CD14-positive monocyte (primary cell): ENCODE measurements at regions not wholly inside any gene's neighbourhood (a gene's known extent, or its start where the extent isn't known, plus 50 kb on each side); places are given as distances from the start of the nearest gene placed in this dataset.

Experiments used
- DNase-seq, 3 donors: peaks; one replicate each; pipeline ENCODE4 v3.0.0-alpha.2; 2011 to 2022
- H2AFZ ChIP-seq: 2 replicates; pipeline ENCODE4 v1.6.0; 2012; ENCODE audit warnings: mild to moderate bottlenecking, low read depth, low read length, inconsistent platforms; ENCODE audit not compliant: insufficient read depth, poor library complexity, severe bottlenecking
- H3K27ac ChIP-seq, 2 donors: 1 replicate in 1 of 2; 2 replicates in 1 of 2; pipeline ENCODE4 v1.5.1; 2012 to 2013; ENCODE audit warnings: low read length in 2 of 2, control low read depth in 1 of 2, inconsistent platforms in 1 of 2, low read depth in 1 of 2, mild to moderate bottlenecking in 1 of 2
- H3K27me3 ChIP-seq, 2 donors: one replicate each; pipeline versions ENCODE4 v1.6.0 to v1.6.1; 2011 to 2013; ENCODE audit warnings: low read length in 2 of 2; ENCODE audit not compliant: control insufficient read depth in 2 of 2, insufficient read depth in 2 of 2
- H3K36me3 ChIP-seq, 2 donors: replicated peaks in 1 of 2; 1 replicate in 1 of 2; 2 replicates in 1 of 2; pipeline versions ENCODE4 v1.5.1 to v1.6.1; 2012 to 2013; ENCODE audit warnings: low read length in 2 of 2, control low read depth in 1 of 2, inconsistent platforms in 1 of 2, mild to moderate bottlenecking in 1 of 2; ENCODE audit not compliant: insufficient read depth in 2 of 2, control insufficient read depth in 1 of 2
- H3K4me1 ChIP-seq, 2 donors: 1 replicate in 1 of 2; 2 replicates in 1 of 2; pipeline versions ENCODE4 v1.5.1 to v1.6.1; 2012 to 2013; ENCODE audit warnings: low read length in 2 of 2, control low read depth in 1 of 2, inconsistent platforms in 1 of 2, mild to moderate bottlenecking in 1 of 2, moderate library complexity in 1 of 2; ENCODE audit not compliant: insufficient read depth in 2 of 2, control insufficient read depth in 1 of 2
- H3K4me2 ChIP-seq: replicated peaks from 2 replicates; pipeline ENCODE3; 2012; ENCODE audit warnings: low read length, moderate library complexity, mild to moderate bottlenecking; ENCODE audit not compliant: poor library complexity, severe bottlenecking; ENCODE audit errors: extremely low read depth
- H3K4me3 ChIP-seq, 3 experiments: fragments of 200-600 bp in 1 of 3; sonication (generic) in 1 of 3; replicated peaks in 1 of 3; 1 replicate in 2 of 3; 2 replicates in 1 of 3; pipeline ENCODE4 v1.5.1; 2011 to 2013; ENCODE audit warnings: low read length in 3 of 3, mild to moderate bottlenecking in 3 of 3, control low read depth in 2 of 3, low read depth in 2 of 3, inconsistent platforms in 1 of 3, moderate library complexity in 1 of 3
- H3K79me2 ChIP-seq: 2 replicates; pipeline ENCODE4 v1.6.0; 2012; ENCODE audit warnings: mild to moderate bottlenecking, control low read depth, inconsistent platforms, low read length, moderate library complexity; ENCODE audit not compliant: insufficient read depth
- H3K9ac ChIP-seq: 2 replicates; pipeline ENCODE4 v1.6.0; 2017; ENCODE audit warnings: low read length, mild to moderate bottlenecking; ENCODE audit not compliant: insufficient read depth, poor library complexity, severe bottlenecking
- H3K9me3 ChIP-seq, 2 donors: replicated peaks in 1 of 2; 1 replicate in 1 of 2; 2 replicates in 1 of 2; pipeline versions ENCODE4 v1.5.1 to v1.6.1; 2012 to 2013; ENCODE audit warnings: low read length in 2 of 2, control low read depth in 1 of 2; ENCODE audit not compliant: control insufficient read depth in 1 of 2, insufficient read depth in 1 of 2
- H4K20me1 ChIP-seq: 2 replicates; pipeline ENCODE4 v1.6.0; 2012; ENCODE audit warnings: mild to moderate bottlenecking, low read length, control low read depth, moderate library complexity; ENCODE audit not compliant: insufficient read depth
- H3K27ac Mint-ChIP-seq, 7 donors: one replicate each; pipeline ENCODE4 v1.8.0; 2020; ENCODE audit warnings: mild to moderate bottlenecking in 7 of 7, mixed read lengths in 7 of 7, moderate library complexity in 6 of 7, inconsistent platforms in 2 of 7
- H3K27me3 Mint-ChIP-seq, 3 donors: one replicate each; pipeline ENCODE4 v1.8.0; 2021 to 2022; ENCODE audit warnings: low read depth in 3 of 3, mild to moderate bottlenecking in 3 of 3, mixed read lengths in 3 of 3, moderate library complexity in 3 of 3, inconsistent platforms in 1 of 3
- H3K36me3 Mint-ChIP-seq, 2 donors: one replicate each; pipeline ENCODE4 v1.8.0; 2020; ENCODE audit warnings: mixed read lengths in 2 of 2, inconsistent platforms in 1 of 2, mild to moderate bottlenecking in 1 of 2
- H3K4me1 Mint-ChIP-seq: one replicate; pipeline ENCODE4 v1.8.0; 2020; ENCODE audit warnings: mild to moderate bottlenecking, mixed read lengths
- H3K4me3 Mint-ChIP-seq, 2 donors: one replicate each; pipeline ENCODE4 v1.8.0; 2020; ENCODE audit warnings: mild to moderate bottlenecking in 2 of 2, mixed read lengths in 2 of 2, moderate library complexity in 1 of 2
- H3K9me3 Mint-ChIP-seq, 7 donors: one replicate each; pipeline ENCODE4 v1.8.0; 2020 to 2022; ENCODE audit warnings: mixed read lengths in 7 of 7, mild to moderate bottlenecking in 6 of 7, moderate library complexity in 6 of 7, inconsistent platforms in 2 of 7
- CTCF ChIP-seq: fragments of 200-600 bp; IDR thresholded peaks from one replicate; pipeline ENCODE4 v1.8.0; 2022; ENCODE audit warnings: antibody characterized with exemption, mild to moderate bottlenecking
- WGBS: methylation state at CpG from one replicate; pipeline ENCODE4 v1.1.5; 2013; ENCODE audit warnings: missing lambda C conversion rate; ENCODE audit not compliant: insufficient coverage; 5-methylcytosine and 5-hydroxymethylcytosine counted together
- intact Hi-C, 2 donors: fragments of 100-400 bp; cut with micrococcal nuclease; formaldehyde crosslinking; loops; one replicate each; pipeline versions ENCODE4 v1.15.0 to v1.15.1; 2023

DNA sequence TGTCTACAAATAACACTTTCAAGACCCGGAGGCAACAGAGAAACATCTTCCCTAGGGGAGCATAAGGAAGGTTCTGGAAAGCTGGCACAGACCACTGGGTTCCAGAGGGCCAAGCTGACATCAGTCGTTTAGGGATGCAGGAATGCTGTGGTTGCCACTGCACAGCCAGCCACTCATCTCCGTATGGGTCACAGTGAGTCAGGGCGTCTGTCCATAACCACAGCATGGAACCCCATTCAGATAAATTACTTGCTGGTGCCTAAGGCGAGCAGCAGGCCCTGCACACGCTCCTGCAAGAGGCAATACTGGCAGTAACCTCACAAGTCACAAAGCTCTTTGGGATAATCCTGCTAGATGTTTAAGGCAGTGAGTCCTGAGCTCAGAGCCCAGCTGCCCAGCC, 140.9 kb upstream of the UBL3 start:
- no peaks in the 10 kb centered on the region for H3K79me2 ChIP-seq
- H3K4me1 ChIP-seq: no peaks in the 10 kb centered on the region
- no peak overlapping the region for H3K4me2 ChIP-seq
- H3K27ac ChIP-seq: no peak overlapping the region
- peaks cover 11 to 27% (median 14%) of the 10 kb centered on the region in 7 donors for H3K9me3 Mint-ChIP-seq
- no peaks in the 10 kb centered on the region for H3K27me3 ChIP-seq
- no peaks in the 10 kb centered on the region for H3K36me3 Mint-ChIP-seq
- H3K4me1 Mint-ChIP-seq: no peaks in the 10 kb centered on the region
- H2AFZ ChIP-seq: no peak overlapping the region
- H3K27me3 Mint-ChIP-seq: peaks cover 2 to 4% (median 2%) of the 10 kb centered on the region in 3 donors
- no peak overlapping the region for H3K4me3 ChIP-seq
- no peak overlapping the region for H3K9ac ChIP-seq
- no peaks in the 10 kb centered on the region for H4K20me1 ChIP-seq
- DNase-seq: no peak
- no peaks in the 10 kb centered on the region for H3K36me3 ChIP-seq
- WGBS: 95% methylated on average over 5 of the region's 6 CpGs
- no peak for TF ChIP-seq CTCF
- intact Hi-C loops: no loop called here
- H3K9me3 ChIP-seq: peaks cover 0 to 9% of the 10 kb centered on the region in 2 donors
- H3K4me3 Mint-ChIP-seq: no peak overlapping the region
- H3K27ac Mint-ChIP-seq: no peak overlapping the region

DNA sequence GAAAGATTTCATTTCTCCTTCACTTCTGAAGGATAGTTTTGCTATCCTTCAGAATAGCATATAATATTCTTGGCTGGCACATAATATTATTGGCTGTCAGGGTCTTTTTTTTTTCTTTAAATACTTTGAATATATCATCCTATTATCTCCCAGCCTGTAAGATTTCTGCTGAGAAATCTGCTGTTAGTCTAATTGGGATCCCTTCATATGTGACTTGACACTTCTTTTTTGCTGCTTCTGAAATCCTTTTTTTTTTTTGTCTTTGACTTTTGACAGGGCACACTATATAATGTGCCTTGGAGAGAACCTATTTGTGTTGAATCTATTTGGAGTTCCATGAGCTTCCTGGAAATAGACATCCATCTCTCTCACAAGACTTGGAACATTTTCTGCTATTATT, 136.9 kb upstream of the UBL3 start:
- Mint-ChIP-seq H3K27ac (no peak overlapping the region), H3K4me1 (no peaks in the 10 kb centered on the region), H3K4me3 (no peak overlapping the region), H3K36me3 (no peaks in the 10 kb centered on the region), H3K27me3 (peaks cover 0 to 8% (median 3%) of the 10 kb centered on the region in 3 donors), H3K9me3 (peaks cover 11 to 27% (median 16%) of the 10 kb centered on the region in 7 donors)
- Histone ChIP-seq H3K4me3 (no peak overlapping the region), H3K9ac (no peak overlapping the region), H3K4me2 (no peak overlapping the region), H3K9me3 (peaks cover 0 to 9% of the 10 kb centered on the region in 2 donors), H2AFZ (no peak overlapping the region), H3K27me3 (no peaks in the 10 kb centered on the region), H3K4me1 (no peaks in the 10 kb centered on the region), H3K36me3 (no peaks in the 10 kb centered on the region), H4K20me1 (no peaks in the 10 kb centered on the region), H3K79me2 (no peaks in the 10 kb centered on the region), H3K27ac (no peak overlapping the region)
- intact Hi-C loops: no loop called here
- no peak for TF ChIP-seq CTCF
- no peak for DNase-seq
